Transverse colon (tissue), 4 donors: ENCODE measurements at regions not wholly inside any gene's neighbourhood (a gene's known extent, or its start where the extent isn't known, plus 50 kb on each side); places are given as distances from the start of the nearest gene placed in this dataset.

Experiments
- DNase-seq: peaks from one replicate; pipeline ENCODE4 v3.0.0-alpha.2; 2019
- H3K27ac ChIP-seq, 4 donors: fragments of 200-600 bp; sonication (generic); 2 replicates each; pipeline ENCODE4 v1.5.1; 2016 to 2018; ENCODE audit warnings: inconsistent platforms in 4 of 4
- H3K27me3 ChIP-seq: fragments of 200-600 bp; sonication (generic); 2 replicates; pipeline ENCODE4 v1.5.1; 2017; ENCODE audit warnings: inconsistent platforms
- H3K36me3 ChIP-seq, 4 donors: fragments of 200-600 bp; sonication (generic); 2 replicates each; pipeline ENCODE4 v1.5.1; 2017 to 2019; ENCODE audit warnings: inconsistent platforms in 4 of 4
- H3K4me1 ChIP-seq, 4 donors: fragments of 200-600 bp; sonication (generic); 2 replicates each; pipeline ENCODE4 v1.5.1; 2017 to 2020; ENCODE audit warnings: inconsistent platforms in 4 of 4
- H3K4me3 ChIP-seq, 4 donors: fragments of 200-600 bp; sonication (generic); 1 replicate in 1 of 4; 2 replicates in 3 of 4; pipeline versions ENCODE4 v1.5.1 to v1.6.1; 2017 to 2019; ENCODE audit warnings: inconsistent platforms in 4 of 4
- H3K9me3 ChIP-seq, 2 donors: fragments of 200-600 bp; sonication (generic); 2 replicates each; pipeline ENCODE4 v1.5.1; 2017 to 2019; ENCODE audit warnings: inconsistent platforms in 2 of 2
- CTCF ChIP-seq, 5 experiments: fragments of 200-600 bp in 3 of 5; fragments of 450-650 bp in 2 of 5; sonication (generic) in 3 of 5; IDR thresholded peaks; 1 replicate in 2 of 5; 2 replicates in 3 of 5; pipeline ENCODE4 v1.5.1; 2016 to 2017; ENCODE audit warnings: antibody characterized with exemption in 5 of 5, inconsistent platforms in 3 of 5, mild to moderate bottlenecking in 2 of 5, moderate library complexity in 1 of 5
- EP300 ChIP-seq: sonication (generic); formaldehyde crosslinking; IDR thresholded peaks from one replicate; pipeline ENCODE4 v1.6.1; 2017; ENCODE audit warnings: antibody characterized with exemption, low read depth
- POLR2A ChIP-seq: fragments of 450-650 bp; IDR thresholded peaks from one replicate; pipeline ENCODE4 v1.6.1; 2016; ENCODE audit warnings: antibody characterized with exemption, mild to moderate bottlenecking, moderate library complexity
- POLR2AphosphoS5 ChIP-seq, 3 donors: sonication (generic); formaldehyde crosslinking; IDR thresholded peaks; one replicate each; pipeline ENCODE4 v1.6.1; 2016; ENCODE audit warnings: antibody characterized with exemption in 3 of 3
- WGBS, 2 donors: methylation state at CpG; one replicate each; pipeline ENCODE4 v1.1.5; 2018; ENCODE audit warnings: low coverage in 1 of 2; 5-methylcytosine and 5-hydroxymethylcytosine counted together
- in situ Hi-C, 4 donors: fragments of 200-750 bp; cut with MboI; loops; one replicate each; pipeline versions ENCODE4 v1.15.0 to v1.15.1; 2017; ENCODE audit warnings: low sequenced_read_pairs in 3 of 4, low pct_ligation_motif_present in 1 of 4, low pct_unique_long_range_greater_than_20kb in 1 of 4
- intact Hi-C: fragments of 100-400 bp; cut with DNase I; formaldehyde crosslinking; loops from one replicate; pipeline ENCODE4 v1.15.1; 2023; ENCODE audit warnings: low total_unique reads

- no peak overlapping the region for H3K27ac ChIP-seq
- no peaks in the 10 kb centered on the region for H3K27me3 ChIP-seq
- intact Hi-C loops, result no loop called here
- no peaks in the 10 kb centered on the region for H3K36me3 ChIP-seq
- DNase-seq, result no peak
- WGBS, 2 donors, result 90% methylated on average over 20 of the region's 20 CpGs; no CpG with 5 or more reads in 1 of the 2 donors
- in situ Hi-C loops, result no loop called here
- TF ChIP-seq CTCF (IDR thresholded peaks at IDR 0.05) (no peak), POLR2AphosphoS5 (IDR thresholded peaks at IDR 0.05) (no peak), EP300 (no peak), POLR2A (no peak)
- no peaks in the 10 kb centered on the region for H3K9me3 ChIP-seq
- no peak overlapping the region for H3K4me3 ChIP-seq
- H3K4me1 ChIP-seq, result no peaks in the 10 kb centered on the region
Measured at GRCh38 chr6:141167945-141168344, 964.8 kb upstream of the GJE1 start.

GRCh38 chr6:141165002-141165665 lies 967.6 kb upstream of the GJE1 start:
- no peak for DNase-seq
- Histone ChIP-seq H3K27ac (no peak overlapping the region), H3K36me3 (no peaks in the 10 kb centered on the region), H3K27me3 (no peaks in the 10 kb centered on the region), H3K9me3 (no peaks in the 10 kb centered on the region), H3K4me3 (no peak overlapping the region), H3K4me1 (no peaks in the 10 kb centered on the region)
- in situ Hi-C loops (no loop called here), intact Hi-C loops (no loop called here)
- 78 to 86% methylated on average over 1 of the region's 1 CpG for WGBS, 2 donors
- TF ChIP-seq POLR2A (no peak), EP300 (no peak), CTCF (IDR thresholded peaks at IDR 0.05) (no peak), POLR2AphosphoS5 (IDR thresholded peaks at IDR 0.05) (no peak)

GRCh38 chr6:141164042-141164743 lies 968.5 kb upstream of the GJE1 start:
- 59 to 65% methylated on average over 4 of the region's 4 CpGs for WGBS, 2 donors
- Histone ChIP-seq H3K4me3 (no peak overlapping the region), H3K27me3 (no peaks in the 10 kb centered on the region), H3K9me3 (no peaks in the 10 kb centered on the region), H3K27ac (no peak overlapping the region), H3K36me3 (no peaks in the 10 kb centered on the region), H3K4me1 (no peaks in the 10 kb centered on the region)
- no peak for DNase-seq
- TF ChIP-seq CTCF (IDR thresholded peaks at IDR 0.05) (no peak), POLR2AphosphoS5 (IDR thresholded peaks at IDR 0.05) (no peak)
- in situ Hi-C loops, result no loop called here
- intact Hi-C loops, result no loop called here

GRCh38 chr6:141163107-141163506 lies 969.6 kb upstream of the GJE1 start:
- Histone ChIP-seq H3K4me3 (no peak overlapping the region), H3K4me1 (no peaks in the 10 kb centered on the region), H3K36me3 (no peaks in the 10 kb centered on the region), H3K9me3 (no peaks in the 10 kb centered on the region), H3K27ac (no peak overlapping the region), H3K27me3 (no peaks in the 10 kb centered on the region)
- in situ Hi-C loops (no loop called here), intact Hi-C loops (no loop called here)
- no peak for DNase-seq
- TF ChIP-seq EP300, result no peak
- no peak for TF ChIP-seq CTCF (IDR thresholded peaks at IDR 0.05)
- no peak for TF ChIP-seq POLR2AphosphoS5 (IDR thresholded peaks at IDR 0.05)
- TF ChIP-seq POLR2A, result no peak
